Limb (tissue), 2 donors: ENCODE measurements at regions not wholly inside any gene's neighbourhood (a gene's known extent, or its start where the extent isn't known, plus 50 kb on each side); places are given as distances from the start of the nearest gene placed in this dataset.

ENCODE experiments used
- DNase-seq, 2 donors: peaks; one replicate each; pipeline ENCODE4 v3.0.0-alpha.2; 2016; ENCODE audit errors: extremely low spot score in 2 of 2

GRCh38 chr4:165610679-165611437 is 232.1 kb downstream of the CPE start:
- DNase-seq: no peak

DNA sequence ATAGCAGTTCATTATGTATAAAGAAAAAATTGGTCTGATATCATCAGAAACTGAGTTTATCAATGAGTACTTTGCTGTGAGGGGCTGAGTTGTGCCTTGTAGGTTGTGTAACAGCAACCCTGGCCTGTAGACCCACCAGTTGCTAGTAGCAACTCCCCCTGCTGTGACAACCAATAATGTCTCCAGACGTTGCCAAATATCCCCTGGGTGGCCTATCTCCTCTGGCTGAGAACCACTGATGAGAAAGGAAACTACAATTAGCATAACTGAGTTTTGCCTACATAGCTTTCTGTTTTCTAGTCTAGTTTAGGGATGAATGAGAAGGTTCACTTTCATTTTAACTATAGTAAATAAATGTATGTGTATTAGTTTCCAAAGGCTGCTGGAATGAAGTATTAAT is 234.1 kb downstream of the CPE start:
- no peak for DNase-seq

- DNase-seq: no peak
Measured at GRCh38 chr4:165613581-165613980, 234.8 kb downstream of the CPE start.

DNA sequence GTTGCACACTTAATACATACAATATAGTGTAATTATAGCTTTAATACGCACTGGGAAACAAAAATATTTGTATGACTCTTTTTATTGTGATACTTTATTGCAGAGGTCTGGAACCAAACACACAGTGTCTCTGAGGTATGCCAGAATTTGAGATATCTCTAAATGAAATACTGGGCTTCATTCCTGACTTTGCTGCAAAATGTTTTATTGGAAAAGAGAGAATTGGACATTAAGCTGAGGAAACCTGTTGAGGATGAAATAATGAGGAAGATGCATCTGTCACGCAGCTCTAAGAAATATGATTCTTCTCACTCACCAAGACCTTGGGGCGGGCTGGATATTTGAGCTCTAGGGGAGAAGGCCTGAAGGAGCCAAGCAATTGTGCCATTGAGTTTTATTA is 242.1 kb downstream of the CPE start:
- no peak for DNase-seq

DNA sequence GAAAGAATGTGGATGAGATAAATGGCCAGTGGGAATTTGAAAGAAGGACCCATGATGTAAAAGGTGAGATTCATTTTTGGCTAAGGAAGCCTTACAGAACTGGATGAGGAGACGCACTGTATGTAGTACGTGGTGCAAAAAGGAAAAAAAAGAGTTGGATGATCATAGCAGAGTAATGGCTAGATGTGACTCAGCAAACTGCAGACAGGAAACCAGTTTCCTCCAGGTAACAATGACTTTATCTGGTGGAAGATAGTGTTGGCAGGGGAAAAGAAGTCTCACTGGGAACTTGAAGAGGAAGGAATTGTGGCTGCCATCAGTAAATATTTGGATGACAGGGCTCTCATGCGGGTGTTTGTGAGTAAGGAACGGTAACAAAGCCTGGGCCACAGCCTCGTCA is 243.2 kb downstream of the CPE start:
- DNase-seq: no peak

- no peak for DNase-seq
Measured at GRCh38 chr4:165625281-165625680, 246.5 kb downstream of the CPE start.

DNA sequence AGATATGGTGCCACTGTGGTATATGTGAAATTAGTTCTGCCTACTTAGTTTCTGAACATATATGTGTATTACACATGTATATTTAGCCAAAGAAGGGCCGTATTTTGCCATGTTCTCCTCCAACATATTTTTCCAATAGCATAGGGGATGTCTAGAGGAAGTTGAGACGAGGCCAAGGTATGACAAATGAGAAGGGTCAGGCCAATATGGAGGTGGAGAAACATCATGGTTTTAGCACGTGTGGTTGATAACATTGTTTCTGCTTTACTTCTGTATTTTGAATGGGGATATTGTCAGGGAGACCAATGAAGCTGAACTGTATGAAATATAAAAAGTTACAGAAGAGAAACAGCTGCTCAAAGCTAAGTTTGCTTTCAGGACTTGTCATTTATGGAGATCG is 246.7 kb upstream of the TLL1 start:
- DNase-seq: no peak

GRCh38 chr4:165627128-165627527 is 245.9 kb upstream of the TLL1 start:
- no peak for DNase-seq

GRCh38 chr4:165627548-165627947 is 245.5 kb upstream of the TLL1 start:
- DNase-seq: no peak

- DNase-seq: no peak
Measured at GRCh38 chr4:165628572-165628971, 244.5 kb upstream of the TLL1 start.

DNA sequence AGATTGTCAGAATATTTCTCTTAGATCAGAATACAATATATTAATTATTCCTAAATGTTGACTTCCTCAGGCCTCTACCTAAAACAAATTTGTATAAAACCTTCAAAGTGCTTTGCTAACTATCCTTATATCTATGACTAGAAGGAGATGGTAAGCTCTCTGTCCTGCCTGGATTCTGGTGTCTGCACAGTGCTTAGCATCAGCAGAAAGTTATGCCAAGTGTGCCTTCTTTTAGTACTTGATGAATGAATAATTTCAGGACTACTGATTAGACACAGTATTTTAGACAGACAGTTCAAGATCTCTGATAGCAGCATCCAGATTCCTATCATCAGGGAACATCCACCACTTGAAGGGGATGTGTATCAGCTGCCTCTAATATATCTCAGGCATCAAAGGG is 242.4 kb upstream of the TLL1 start:
- DNase-seq: no peak

DNA sequence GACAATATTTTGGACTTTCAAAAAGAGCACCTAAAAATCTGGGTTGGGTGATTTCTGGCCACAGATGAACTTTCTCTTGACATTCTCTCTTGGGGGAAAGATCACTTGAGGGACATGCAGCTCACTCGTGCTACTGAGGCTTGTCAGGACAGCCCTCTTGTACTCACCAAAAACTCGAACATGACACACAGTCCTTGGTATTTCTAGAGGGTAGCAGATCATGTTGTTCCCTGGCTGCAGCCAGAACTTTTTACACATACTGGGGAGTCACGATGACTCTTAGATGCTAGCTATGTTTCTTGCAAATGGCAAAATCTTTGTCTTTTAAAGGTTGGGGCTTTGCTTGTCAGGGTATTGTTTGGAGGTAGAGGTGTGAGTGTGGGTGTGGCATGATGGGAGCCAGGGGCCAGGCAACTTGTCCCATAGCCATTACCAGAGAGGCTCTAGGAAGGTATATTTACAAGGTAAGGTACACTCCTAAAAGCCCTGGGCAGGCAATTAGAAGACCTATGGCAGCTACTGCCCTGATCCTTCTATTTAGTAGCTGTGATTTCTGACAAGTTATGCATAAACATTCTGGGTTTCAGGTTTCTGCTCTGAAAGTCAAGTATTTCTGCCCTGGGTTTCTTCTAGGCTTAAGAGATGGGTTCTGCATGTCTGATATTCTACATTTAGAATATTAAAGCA is 241.7 kb upstream of the TLL1 start:
- DNase-seq: no peak

- no peak for DNase-seq
Measured at GRCh38 chr4:165631912-165632311, 241.1 kb upstream of the TLL1 start.

DNA sequence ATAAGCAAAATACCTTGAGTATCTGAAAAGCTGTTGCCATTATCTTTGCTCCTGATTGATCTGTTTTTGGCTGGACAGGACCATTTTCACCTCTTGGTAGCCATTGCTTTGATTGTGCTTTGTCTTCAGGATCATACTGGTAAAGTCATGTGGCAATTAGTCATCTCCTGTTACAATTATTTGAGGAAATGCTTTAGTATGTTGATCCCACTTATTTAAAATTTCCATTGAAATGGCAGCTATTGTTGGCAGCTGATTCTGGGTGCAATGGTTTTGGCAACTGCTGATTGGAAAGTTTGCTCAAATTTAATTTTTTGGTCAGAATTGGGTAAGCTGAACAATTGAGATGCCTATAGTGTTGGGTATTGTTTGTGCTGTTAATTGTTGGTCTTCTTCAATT is 238.3 kb upstream of the TLL1 start:
- no peak for DNase-seq

DNA sequence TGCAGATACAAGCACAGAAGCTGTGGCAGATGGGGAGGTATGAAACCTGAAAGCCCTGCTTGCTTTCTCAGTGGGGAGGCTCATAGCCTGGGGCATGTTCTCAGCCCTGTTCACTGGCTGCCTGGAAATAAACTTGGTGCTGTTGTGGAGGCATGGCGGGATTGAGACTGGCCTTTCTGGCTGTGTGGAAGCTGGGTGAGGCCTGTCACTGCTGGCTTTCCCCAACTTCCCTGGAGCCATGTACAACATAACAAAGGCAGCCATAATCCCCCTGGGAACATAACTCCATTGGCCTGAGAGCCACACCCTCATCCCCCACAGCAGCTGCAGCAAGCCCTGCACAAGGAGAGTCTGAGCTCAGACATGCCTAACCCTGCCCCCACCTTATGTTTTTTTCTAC is 237.7 kb upstream of the TLL1 start:
- DNase-seq: no peak

DNA sequence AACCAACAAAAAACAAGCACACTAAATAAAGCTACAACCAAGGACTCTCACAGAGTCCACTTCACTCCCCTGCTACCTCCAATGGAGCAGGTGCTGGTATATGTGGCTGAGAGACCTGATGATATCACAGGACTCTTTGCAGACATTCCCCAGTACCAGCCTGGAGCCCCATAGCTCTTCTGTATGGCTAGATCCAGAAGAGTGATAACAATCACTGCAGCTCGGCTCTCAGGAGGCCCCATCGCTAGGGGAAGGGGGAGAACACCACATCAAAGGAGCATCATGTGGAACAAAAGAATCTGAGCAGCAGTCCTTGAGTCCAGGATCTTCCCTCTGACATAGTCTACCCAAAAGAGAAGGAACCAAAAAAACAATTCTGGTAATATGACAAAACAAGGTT is 237.1 kb upstream of the TLL1 start:
- DNase-seq: no peak

DNA sequence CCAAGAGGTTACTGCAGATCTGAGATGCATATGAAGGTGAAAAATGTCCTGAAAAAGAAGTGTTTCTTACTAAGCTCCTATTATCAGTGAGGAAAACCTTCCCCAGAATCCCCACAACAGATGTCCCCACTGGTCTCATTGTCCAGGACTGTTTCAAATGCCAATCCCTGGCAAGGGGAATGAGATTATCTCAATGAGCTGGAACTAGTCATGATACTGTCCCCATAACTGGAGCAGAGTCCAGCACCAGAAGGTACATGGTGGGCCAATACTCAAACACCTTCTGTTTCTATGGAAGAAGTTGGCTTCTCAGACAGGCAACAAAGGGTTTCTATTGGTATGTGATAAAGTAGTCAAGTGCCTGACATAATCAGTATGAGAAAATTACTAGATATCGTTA is 221.1 kb upstream of the TLL1 start:
- DNase-seq: no peak

- DNase-seq: no peak
Measured at GRCh38 chr4:165654556-165654955, 218.5 kb upstream of the TLL1 start.

- DNase-seq: no peak
Measured at GRCh38 chr4:165656399-165656798, 216.6 kb upstream of the TLL1 start.

DNA sequence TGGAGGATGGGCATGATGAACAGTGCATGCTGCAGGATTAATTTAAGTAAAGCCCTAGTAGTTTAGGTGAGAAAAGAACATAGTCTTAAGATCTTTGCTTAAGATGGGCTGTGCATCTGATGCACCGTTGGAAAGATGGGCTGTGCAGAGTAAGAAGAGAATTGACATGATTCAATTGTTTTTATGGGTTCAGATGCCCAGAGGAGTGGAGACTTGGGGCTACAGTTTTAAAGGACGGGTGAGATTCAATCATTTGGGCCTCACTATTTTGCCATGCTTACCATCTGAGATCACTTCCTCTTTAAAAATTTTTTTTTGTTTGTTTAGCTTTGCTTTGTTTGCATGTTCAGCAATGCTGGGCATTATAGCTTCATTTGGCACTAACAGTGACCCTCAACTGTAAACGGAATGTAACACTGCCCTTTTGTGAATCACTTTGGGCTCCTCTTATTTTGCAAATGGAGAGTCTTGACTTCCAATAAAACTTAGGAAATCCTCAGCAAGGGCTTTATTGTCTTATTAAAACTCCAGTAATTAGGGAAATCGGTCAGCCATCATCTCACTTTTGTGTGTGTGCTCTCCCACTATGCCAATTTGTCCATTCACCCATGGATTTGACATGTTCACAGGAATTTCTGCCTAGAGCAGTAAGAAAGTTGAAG is 216.1 kb upstream of the TLL1 start:
- DNase-seq: no peak

- peak in 1 of 2 donors; percentile 47 for DNase-seq
Measured at GRCh38 chr4:165662341-165662740, 210.7 kb upstream of the TLL1 start.

DNA sequence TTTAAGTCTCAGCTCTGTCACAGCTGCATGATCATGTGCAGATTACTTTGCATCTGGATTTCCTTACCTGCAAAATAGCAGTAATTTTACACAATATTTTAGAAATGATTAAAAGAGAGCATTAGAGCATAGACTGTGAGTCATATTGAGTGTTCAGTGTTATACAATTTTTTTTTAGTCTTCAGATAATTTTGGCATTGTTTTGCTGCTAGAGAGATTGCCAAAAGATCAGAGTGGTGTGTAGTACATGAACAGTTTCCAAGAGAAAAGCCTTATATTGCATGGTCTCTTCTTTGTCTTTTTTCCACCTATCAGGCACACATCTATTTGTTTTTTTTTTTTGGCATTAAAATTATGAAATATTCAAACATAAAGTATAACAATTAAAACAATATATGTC is 209.6 kb upstream of the TLL1 start:
- DNase-seq: no peak

DNA sequence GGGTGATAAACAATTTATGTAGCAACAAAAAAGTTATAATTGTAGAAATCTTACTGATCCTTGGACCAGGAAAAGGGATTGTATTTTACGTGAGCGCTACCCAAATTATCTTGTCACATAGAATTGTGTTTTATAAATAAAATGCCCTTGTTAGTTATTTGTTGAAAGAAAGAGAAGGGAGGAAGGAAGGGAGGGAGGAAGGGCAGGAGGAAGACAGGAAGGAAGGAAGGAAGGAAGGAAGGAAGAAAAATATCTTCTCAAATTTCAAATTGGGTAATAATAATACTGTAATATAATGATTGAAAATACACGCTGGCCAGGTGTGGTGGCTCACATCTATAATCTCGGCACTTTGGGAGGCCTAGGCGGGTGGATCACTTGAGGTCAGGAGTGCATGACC is 206.2 kb upstream of the TLL1 start:
- no peak for DNase-seq
